Uterus (tissue), 3 donors: ENCODE measurements at regions not wholly inside any gene's neighbourhood (a gene's known extent, or its start where the extent isn't known, plus 50 kb on each side); places are given as distances from the start of the nearest gene placed in this dataset.

Experiments
- DNase-seq, 2 donors: peaks; one replicate each; pipeline ENCODE4 v3.0.0-alpha.2; 2019 to 2020
- H3K27ac ChIP-seq, 2 donors: fragments of 200-600 bp; sonication (generic); 1 replicate in 1 of 2; 2 replicates in 1 of 2; pipeline ENCODE4 v1.5.1; 2016 to 2018
- H3K27me3 ChIP-seq, 2 donors: fragments of 200-600 bp; sonication (generic); one replicate each; pipeline ENCODE4 v1.5.1; 2018 to 2019; ENCODE audit warnings: control low read depth in 1 of 2
- H3K36me3 ChIP-seq, 2 donors: fragments of 200-600 bp; sonication (generic); one replicate each; pipeline ENCODE4 v1.5.1; 2019; ENCODE audit warnings: control low read depth in 1 of 2
- H3K4me1 ChIP-seq, 2 donors: fragments of 200-600 bp; sonication (generic); one replicate each; pipeline ENCODE4 v1.5.1; 2018 to 2019; ENCODE audit warnings: control low read depth in 1 of 2
- H3K4me3 ChIP-seq, 2 donors: fragments of 200-600 bp; sonication (generic); 1 replicate in 1 of 2; 2 replicates in 1 of 2; pipeline ENCODE4 v1.5.1; 2018 to 2019; ENCODE audit warnings: mild to moderate bottlenecking in 1 of 2
- H3K9me3 ChIP-seq, 2 donors: fragments of 200-600 bp; sonication (generic); one replicate each; pipeline ENCODE4 v1.5.1; 2019; ENCODE audit warnings: control low read depth in 1 of 2
- CTCF ChIP-seq, 4 experiments: fragments of 200-600 bp in 2 of 4; fragments of 450-650 bp in 2 of 4; sonication (generic) in 2 of 4; IDR thresholded peaks; one replicate each; pipeline ENCODE4 v1.5.1; 2016 to 2019; ENCODE audit warnings: antibody characterized with exemption in 4 of 4, mild to moderate bottlenecking in 2 of 4, moderate library complexity in 1 of 4
- POLR2A ChIP-seq, 2 donors: fragments of 450-650 bp; IDR thresholded peaks; one replicate each; pipeline ENCODE4 v1.6.1; 2016; ENCODE audit warnings: antibody characterized with exemption in 2 of 2, mild to moderate bottlenecking in 1 of 2, moderate library complexity in 1 of 2
- intact Hi-C: fragments of 100-400 bp; cut with DNase I; formaldehyde crosslinking; loops from one replicate; pipeline ENCODE4 v1.15.1; 2023; ENCODE audit warnings: low total_unique reads
- donor health status: DM: yes; HTN: yes; CAD: no.

- intact Hi-C loops = no loop called here
- Histone ChIP-seq H3K4me3 (no peak overlapping the region), H3K4me1 (no peaks in the 10 kb centered on the region), H3K36me3 (no peaks in the 10 kb centered on the region), H3K27ac (no peak overlapping the region), H3K27me3 (no peaks in the 10 kb centered on the region), H3K9me3 (no peaks in the 10 kb centered on the region)
- DNase-seq = no peak
- TF ChIP-seq POLR2A (IDR thresholded peaks at IDR 0.05) = no peak
- TF ChIP-seq CTCF (IDR thresholded peaks at IDR 0.05) = no peak
Observed at GRCh38 chr5:164094291-164094690, 588.9 kb downstream of the MAT2B start.

GRCh38 chr5:164097749-164098148, 592.3 kb downstream of the MAT2B start:
- Histone ChIP-seq H3K4me3 (no peak overlapping the region), H3K27me3 (no peaks in the 10 kb centered on the region), H3K27ac (no peak overlapping the region), H3K36me3 (no peaks in the 10 kb centered on the region), H3K9me3 (no peaks in the 10 kb centered on the region), H3K4me1 (no peaks in the 10 kb centered on the region)
- no peak for DNase-seq
- no peak for TF ChIP-seq CTCF (IDR thresholded peaks at IDR 0.05)
- no peak for TF ChIP-seq POLR2A (IDR thresholded peaks at IDR 0.05)
- intact Hi-C loops = no loop called here

GRCh38 chr5:164098531-164098930, 593.1 kb downstream of the MAT2B start:
- no peaks in the 10 kb centered on the region for H3K27me3 ChIP-seq
- no peaks in the 10 kb centered on the region for H3K36me3 ChIP-seq
- H3K27ac ChIP-seq = no peak overlapping the region
- DNase-seq = no peak
- no peak for TF ChIP-seq CTCF (IDR thresholded peaks at IDR 0.05)
- TF ChIP-seq POLR2A (IDR thresholded peaks at IDR 0.05) = no peak
- H3K4me1 ChIP-seq = no peaks in the 10 kb centered on the region
- H3K9me3 ChIP-seq = no peaks in the 10 kb centered on the region
- intact Hi-C loops = no loop called here
- no peak overlapping the region for H3K4me3 ChIP-seq

- no peak overlapping the region for H3K27ac ChIP-seq
- no peaks in the 10 kb centered on the region for H3K4me1 ChIP-seq
- DNase-seq = no peak
- intact Hi-C loops = no loop called here
- no peaks in the 10 kb centered on the region for H3K27me3 ChIP-seq
- no peaks in the 10 kb centered on the region for H3K36me3 ChIP-seq
- TF ChIP-seq CTCF (IDR thresholded peaks at IDR 0.05) (no peak), POLR2A (IDR thresholded peaks at IDR 0.05) (no peak)
- no peak overlapping the region for H3K4me3 ChIP-seq
- no peaks in the 10 kb centered on the region for H3K9me3 ChIP-seq
Observed at GRCh38 chr5:164098979-164099378, 593.6 kb downstream of the MAT2B start.

- H3K4me3 ChIP-seq = no peak overlapping the region
- intact Hi-C loops = no loop called here
- no peaks in the 10 kb centered on the region for H3K9me3 ChIP-seq
- no peaks in the 10 kb centered on the region for H3K36me3 ChIP-seq
- DNase-seq = no peak
- H3K27me3 ChIP-seq = no peaks in the 10 kb centered on the region
- no peak overlapping the region for H3K27ac ChIP-seq
- H3K4me1 ChIP-seq = no peaks in the 10 kb centered on the region
- no peak for TF ChIP-seq CTCF (IDR thresholded peaks at IDR 0.05)
Observed at GRCh38 chr5:164115420-164115819, 610.0 kb downstream of the MAT2B start.
